ENCODE measurements at regions not wholly inside any gene's neighbourhood (a gene's known extent, or its start where the extent isn't known, plus 50 kb on each side); places are given as distances from the start of the nearest gene placed in this dataset.
"Not testable (repeated sequence)": the region's sequence is repeated elsewhere in the genome, so short reads cannot be mapped to it uniquely, and the experiment has no call there.

DNA sequence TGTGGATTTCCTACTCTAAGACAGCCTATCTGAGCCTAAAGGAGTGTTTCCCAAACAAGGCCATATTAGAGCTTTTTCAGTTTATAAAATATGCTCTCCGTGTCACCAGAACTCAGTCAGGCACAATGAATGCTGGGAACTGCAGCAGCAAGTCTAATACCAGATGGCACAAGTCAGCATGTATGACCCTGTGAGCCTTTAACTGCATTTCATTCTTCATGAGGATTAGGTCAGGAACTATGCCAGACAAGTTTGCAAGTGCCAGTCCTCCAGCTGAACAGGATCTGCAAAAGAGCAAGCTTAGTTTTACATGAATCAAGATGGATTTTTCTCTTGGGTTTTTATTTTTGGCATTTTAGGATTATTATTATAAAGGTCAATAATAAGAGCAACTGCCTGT is 66.7 kb upstream of the SAMD5 start:
- peak; percentile 15 for DNase-seq

GRCh38 chr6:147447835-147448611 is 60.5 kb upstream of the SAMD5 start:
- no peak for DNase-seq

DNA sequence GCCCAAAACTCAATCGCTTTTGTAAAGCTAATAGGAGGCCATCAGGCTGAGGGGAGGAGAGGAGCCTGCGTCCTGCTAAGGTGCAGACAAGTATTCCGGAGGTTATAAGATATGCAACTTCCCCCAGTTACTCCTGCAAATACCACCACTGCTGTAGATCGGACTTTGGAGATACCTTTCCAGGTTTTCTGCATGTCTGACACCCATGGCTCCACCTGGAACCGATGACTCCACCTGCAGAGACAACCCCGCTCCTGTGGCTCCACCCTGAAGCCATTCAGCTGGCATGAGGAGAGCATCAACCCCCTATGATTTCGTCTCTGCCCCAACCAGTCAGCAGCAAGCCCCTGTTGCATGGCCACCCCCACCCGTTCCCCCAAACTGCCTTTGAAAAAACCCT is 59.7 kb upstream of the SAMD5 start:
- DNase-seq, result no peak

- no peak for DNase-seq
Measured at GRCh38 chr6:147449405-147450161, 58.9 kb upstream of the SAMD5 start.

DNA sequence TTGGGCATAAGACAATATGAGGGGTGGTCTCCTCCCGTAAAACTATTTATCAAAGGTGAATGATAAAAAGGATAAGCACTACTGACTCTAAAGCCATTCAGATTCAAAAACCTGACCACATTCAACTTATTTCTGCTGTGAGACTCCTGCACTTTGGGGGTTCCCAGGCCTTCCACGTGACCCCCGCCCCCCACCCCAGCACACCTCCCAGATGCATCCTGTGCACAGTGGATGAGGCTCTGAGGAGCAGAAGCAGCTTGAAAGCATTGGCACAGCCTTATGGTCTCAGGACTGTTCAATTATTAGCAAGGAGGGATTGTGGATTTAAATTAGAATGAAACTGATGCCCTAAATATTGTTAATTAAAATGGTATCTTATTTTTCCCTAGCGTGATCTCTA is 55.1 kb upstream of the SAMD5 start:
- DNase-seq, result no peak

DNA sequence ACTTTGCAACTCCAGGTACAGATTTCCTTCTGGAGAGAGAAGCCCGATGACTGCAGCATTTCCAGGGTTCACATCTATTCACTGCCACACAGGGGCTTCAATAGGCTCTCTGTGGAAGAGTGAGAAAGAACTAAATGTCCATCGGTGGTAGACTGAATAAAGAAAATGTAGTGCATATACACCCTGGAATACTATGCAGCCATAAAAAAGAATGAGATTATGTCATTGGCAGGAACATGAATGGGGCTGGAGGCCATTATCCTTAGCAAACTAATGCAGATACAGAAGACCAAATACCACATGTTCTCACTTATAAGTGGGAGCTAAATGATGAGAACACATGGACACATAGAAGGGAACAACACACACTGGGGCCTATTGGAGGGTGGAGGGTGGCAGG is 53.6 kb upstream of the SAMD5 start:
- DNase-seq, result not testable (repeated sequence)
